Upper lobe of left lung (tissue), 6 donors: ENCODE measurements at regions not wholly inside any gene's neighbourhood (a gene's known extent, or its start where the extent isn't known, plus 50 kb on each side); places are given as distances from the start of the nearest gene placed in this dataset.

Experiments used
- ATAC-seq, 2 donors: fragments of 200-7000 bp; cut with Tn5 transposase; one replicate each; pipeline ENCODE4 v1.9.1; 2022; ENCODE audit warnings: mild to moderate bottlenecking in 2 of 2, moderate library complexity in 2 of 2; ENCODE audit not compliant: low FRiP score in 2 of 2
- DNase-seq, 2 donors: peaks; one replicate each; pipeline ENCODE4 v3.0.0-alpha.2; 2019 to 2020
- H3K27ac ChIP-seq, 4 donors: fragments of 200-600 bp; sonication (generic); one replicate each; pipeline ENCODE4 v1.5.1; 2016 to 2019
- H3K27me3 ChIP-seq, 4 donors: fragments of 200-600 bp; sonication (generic); one replicate each; pipeline ENCODE4 v1.5.1; 2017 to 2019
- H3K36me3 ChIP-seq, 4 donors: fragments of 200-600 bp; sonication (generic); one replicate each; pipeline ENCODE4 v1.5.1; 2016 to 2019
- H3K4me1 ChIP-seq, 4 donors: fragments of 200-600 bp; sonication (generic); one replicate each; pipeline ENCODE4 v1.5.1; 2018 to 2019
- H3K4me3 ChIP-seq, 4 donors: fragments of 200-600 bp; sonication (generic); one replicate each; pipeline ENCODE4 v1.5.1; 2017 to 2019; ENCODE audit warnings: mild to moderate bottlenecking in 2 of 4, moderate library complexity in 1 of 4
- H3K9me3 ChIP-seq, 4 donors: fragments of 200-600 bp; sonication (generic); one replicate each; pipeline ENCODE4 v1.5.1; 2018 to 2019
- EP300 ChIP-seq, 4 donors: sonication (generic); formaldehyde crosslinking; IDR thresholded peaks; one replicate each; pipeline ENCODE4 v1.5.1; 2017; ENCODE audit warnings: antibody characterized with exemption in 4 of 4, control low read depth in 2 of 4
- POLR2A ChIP-seq, 4 donors: fragments of 450-650 bp; IDR thresholded peaks; one replicate each; pipeline ENCODE4 v1.5.1; 2016 to 2017; ENCODE audit warnings: antibody characterized with exemption in 4 of 4, mild to moderate bottlenecking in 2 of 4
- POLR2AphosphoS5 ChIP-seq, 2 donors: sonication (generic); formaldehyde crosslinking; IDR thresholded peaks; one replicate each; pipeline ENCODE4 v1.5.1; 2017; ENCODE audit warnings: antibody characterized with exemption in 2 of 2
- WGBS, 2 donors: methylation state at CpG; one replicate each; pipeline ENCODE4 v1.1.5; 2017 to 2018; 5-methylcytosine and 5-hydroxymethylcytosine counted together
- TF ChIP-seq, protein P1 (sequence below), 6 experiments: fragments of 450-650 bp in 4 of 6; fragments of 200-600 bp in 2 of 6; sonication (generic) in 2 of 6; IDR thresholded peaks; one replicate each; pipeline ENCODE4 v1.5.1; 2016 to 2019; ENCODE audit warnings: antibody characterized with exemption in 6 of 6
- donor health status: DM: no; HTN: no; CAD: no; lungs with moderate emphysema.
- donor health status: DM: no; HTN: yes; CAD: no; lungs with severe emphysema.

DNA sequence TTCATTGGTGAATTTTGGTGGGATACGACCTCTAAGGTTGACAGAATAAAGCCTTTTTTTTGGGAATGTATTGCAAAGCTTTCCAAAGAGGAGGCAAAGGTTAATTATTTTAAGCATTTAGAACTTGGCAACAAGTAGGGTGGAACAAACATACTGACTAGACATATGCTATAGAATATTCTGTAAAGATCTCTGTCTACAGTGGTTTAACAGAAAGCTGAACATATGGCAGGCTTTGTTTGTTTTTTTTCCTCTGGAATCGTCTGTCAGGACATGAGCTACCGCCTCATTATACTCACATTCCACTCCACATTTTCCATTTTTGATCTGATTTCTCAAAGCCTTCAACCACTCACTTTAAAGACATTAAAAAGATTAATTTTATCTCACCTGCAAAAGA, 153.4 kb upstream of the PELI2 start:
- TF ChIP-seq EP300 (IDR thresholded peaks at IDR 0.05) (no peak), POLR2A (IDR thresholded peaks at IDR 0.05) (no peak), POLR2AphosphoS5 (IDR thresholded peaks at IDR 0.05) (no peak)
- TF ChIP-seq, protein P1, sequence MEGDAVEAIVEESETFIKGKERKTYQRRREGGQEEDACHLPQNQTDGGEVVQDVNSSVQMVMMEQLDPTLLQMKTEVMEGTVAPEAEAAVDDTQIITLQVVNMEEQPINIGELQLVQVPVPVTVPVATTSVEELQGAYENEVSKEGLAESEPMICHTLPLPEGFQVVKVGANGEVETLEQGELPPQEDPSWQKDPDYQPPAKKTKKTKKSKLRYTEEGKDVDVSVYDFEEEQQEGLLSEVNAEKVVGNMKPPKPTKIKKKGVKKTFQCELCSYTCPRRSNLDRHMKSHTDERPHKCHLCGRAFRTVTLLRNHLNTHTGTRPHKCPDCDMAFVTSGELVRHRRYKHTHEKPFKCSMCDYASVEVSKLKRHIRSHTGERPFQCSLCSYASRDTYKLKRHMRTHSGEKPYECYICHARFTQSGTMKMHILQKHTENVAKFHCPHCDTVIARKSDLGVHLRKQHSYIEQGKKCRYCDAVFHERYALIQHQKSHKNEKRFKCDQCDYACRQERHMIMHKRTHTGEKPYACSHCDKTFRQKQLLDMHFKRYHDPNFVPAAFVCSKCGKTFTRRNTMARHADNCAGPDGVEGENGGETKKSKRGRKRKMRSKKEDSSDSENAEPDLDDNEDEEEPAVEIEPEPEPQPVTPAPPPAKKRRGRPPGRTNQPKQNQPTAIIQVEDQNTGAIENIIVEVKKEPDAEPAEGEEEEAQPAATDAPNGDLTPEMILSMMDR (IDR thresholded peaks at IDR 0.05): no peak
- H3K4me3 ChIP-seq: no peak overlapping the region
- no peak overlapping the region for H3K27ac ChIP-seq
- H3K4me1 ChIP-seq: no peaks in the 10 kb centered on the region
- no peaks in the 10 kb centered on the region for H3K27me3 ChIP-seq
- 68 to 72% methylated on average over 3 of the region's 3 CpGs for WGBS, 2 donors
- H3K9me3 ChIP-seq: no peaks in the 10 kb centered on the region
- DNase-seq (no peak), ATAC-seq (no peak)
- no peaks in the 10 kb centered on the region for H3K36me3 ChIP-seq

DNA sequence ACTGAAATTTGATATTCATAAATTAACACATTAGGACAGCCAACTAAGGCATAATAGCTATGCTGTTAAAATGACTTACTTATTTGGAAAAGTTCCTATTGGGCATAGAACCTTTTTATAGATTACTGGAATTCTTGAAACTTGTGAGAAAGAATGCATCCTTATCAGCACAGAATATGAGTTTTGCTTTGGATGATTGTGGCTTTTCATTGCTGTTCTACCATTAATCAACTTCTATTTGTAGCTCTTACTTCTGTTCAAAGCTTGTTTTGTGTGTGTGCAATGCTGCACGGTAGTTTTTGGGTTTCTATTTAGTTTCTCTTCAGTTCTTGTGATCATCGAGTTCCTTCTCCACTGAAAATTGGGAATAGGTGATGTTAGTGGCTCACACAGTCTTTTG, 152.4 kb upstream of the PELI2 start:
- no peaks in the 10 kb centered on the region for H3K4me1 ChIP-seq
- DNase-seq (no peak), ATAC-seq (no peak)
- no peaks in the 10 kb centered on the region for H3K36me3 ChIP-seq
- H3K4me3 ChIP-seq: no peak overlapping the region
- TF ChIP-seq, protein P1 (IDR thresholded peaks at IDR 0.05): no peak
- no peak for TF ChIP-seq POLR2AphosphoS5 (IDR thresholded peaks at IDR 0.05)
- no peak for TF ChIP-seq POLR2A (IDR thresholded peaks at IDR 0.05)
- TF ChIP-seq EP300 (IDR thresholded peaks at IDR 0.05): no peak
- no peak overlapping the region for H3K27ac ChIP-seq
- no peaks in the 10 kb centered on the region for H3K9me3 ChIP-seq
- H3K27me3 ChIP-seq: no peaks in the 10 kb centered on the region
- WGBS, 2 donors: 68 to 75% methylated on average over 2 of the region's 2 CpGs

DNA sequence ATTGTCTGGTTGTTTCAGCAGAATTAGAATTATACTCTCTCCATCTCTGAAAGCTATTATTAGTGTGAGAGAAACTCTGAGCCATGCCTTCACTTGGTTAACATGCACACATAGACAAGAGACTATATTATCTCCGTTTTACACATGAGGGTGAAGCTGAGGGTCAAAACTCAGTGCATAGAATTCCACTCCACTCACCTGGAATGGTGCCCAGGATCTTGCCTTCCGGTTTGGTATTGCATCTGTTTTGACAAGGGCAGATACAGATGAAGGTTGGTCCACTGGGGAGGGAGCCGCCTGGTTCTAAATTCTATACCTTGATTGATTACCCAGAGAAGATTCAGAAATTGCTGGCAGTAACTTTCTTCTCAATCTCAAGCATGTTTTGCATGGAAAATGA, 149.5 kb upstream of the PELI2 start:
- no peaks in the 10 kb centered on the region for H3K9me3 ChIP-seq
- no peaks in the 10 kb centered on the region for H3K27me3 ChIP-seq
- 38 to 50% methylated on average over 3 of the region's 3 CpGs for WGBS, 2 donors
- no peak for TF ChIP-seq POLR2A (IDR thresholded peaks at IDR 0.05)
- TF ChIP-seq EP300 (IDR thresholded peaks at IDR 0.05): no peak
- TF ChIP-seq POLR2AphosphoS5 (IDR thresholded peaks at IDR 0.05): no peak
- TF ChIP-seq, protein P1 (IDR thresholded peaks at IDR 0.05): no peak
- no peak overlapping the region for H3K27ac ChIP-seq
- DNase-seq (no peak), ATAC-seq (no peak)
- no peaks in the 10 kb centered on the region for H3K4me1 ChIP-seq
- no peak overlapping the region for H3K4me3 ChIP-seq
- H3K36me3 ChIP-seq: no peaks in the 10 kb centered on the region

DNA sequence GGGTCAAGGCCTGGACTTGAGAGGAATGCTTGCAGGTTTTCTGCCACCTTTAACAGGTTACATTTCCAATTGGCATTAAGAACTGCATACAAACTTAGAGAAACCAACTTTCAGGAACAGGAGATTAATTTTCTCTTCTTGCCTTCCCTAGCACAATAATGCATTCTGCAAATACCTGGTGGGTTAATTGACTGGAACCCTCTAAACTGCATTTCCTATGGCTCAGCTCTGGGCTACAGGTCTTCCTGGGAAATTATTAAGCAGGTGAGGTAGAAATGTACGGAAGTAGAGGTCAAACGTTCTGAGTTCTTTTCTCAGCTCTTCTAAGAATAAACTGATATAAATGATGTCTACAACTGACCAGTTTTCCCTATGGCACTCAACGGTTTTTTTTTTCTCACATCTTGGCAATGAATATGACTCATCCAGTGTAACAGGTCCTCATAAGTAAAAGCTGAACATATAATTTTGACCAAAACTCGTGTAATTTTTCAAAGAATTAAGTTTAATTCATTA, 144.9 kb upstream of the PELI2 start:
- no peak overlapping the region for H3K27ac ChIP-seq
- DNase-seq (no peak), ATAC-seq (no peak)
- WGBS, 2 donors: 87 to 90% methylated on average over 4 of the region's 4 CpGs
- H3K9me3 ChIP-seq: no peaks in the 10 kb centered on the region
- no peaks in the 10 kb centered on the region for H3K4me1 ChIP-seq
- H3K27me3 ChIP-seq: no peaks in the 10 kb centered on the region
- H3K36me3 ChIP-seq: no peaks in the 10 kb centered on the region
- no peak for TF ChIP-seq POLR2AphosphoS5 (IDR thresholded peaks at IDR 0.05)
- TF ChIP-seq, protein P1 (IDR thresholded peaks at IDR 0.05): no peak
- no peak overlapping the region for H3K4me3 ChIP-seq

DNA sequence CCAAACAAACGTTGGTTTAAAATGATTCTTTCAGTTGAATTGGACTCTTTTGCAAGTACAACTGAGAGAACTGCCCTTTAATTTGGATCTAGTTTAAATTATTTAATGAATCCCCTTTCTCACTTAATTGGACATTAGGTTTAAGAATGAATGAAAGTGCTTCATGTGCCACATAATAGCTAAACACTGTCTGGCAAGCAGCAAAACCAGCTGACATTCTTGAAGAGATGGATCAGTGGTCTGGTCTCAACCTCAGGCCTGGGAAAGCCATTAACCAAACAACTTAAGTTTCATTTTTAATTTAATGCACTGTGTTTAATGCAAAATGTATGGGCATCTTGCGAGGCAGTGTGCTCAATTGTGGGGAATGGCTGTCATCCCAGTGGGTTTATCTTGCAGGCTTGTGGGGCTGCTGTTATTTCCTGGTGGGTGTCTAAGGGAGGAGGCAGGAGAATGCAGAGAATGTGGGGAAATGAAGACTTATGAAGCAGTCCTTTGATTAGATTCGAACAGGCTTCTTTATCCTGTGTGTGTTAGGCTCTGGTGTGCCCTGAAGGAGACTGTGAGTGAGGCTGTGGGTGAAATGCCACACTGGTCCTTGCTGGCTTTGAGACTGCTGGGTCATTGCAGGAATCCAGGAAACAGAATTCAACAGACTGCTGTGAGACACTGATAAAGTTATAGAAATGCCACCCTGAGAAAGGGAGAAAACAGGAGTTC, 144.1 kb upstream of the PELI2 start:
- H3K4me1 ChIP-seq: no peaks in the 10 kb centered on the region
- DNase-seq (no peak), ATAC-seq (no peak)
- no peaks in the 10 kb centered on the region for H3K27me3 ChIP-seq
- no peaks in the 10 kb centered on the region for H3K9me3 ChIP-seq
- H3K4me3 ChIP-seq: no peak overlapping the region
- H3K36me3 ChIP-seq: no peaks in the 10 kb centered on the region
- no peak for TF ChIP-seq POLR2A (IDR thresholded peaks at IDR 0.05)
- no peak overlapping the region for H3K27ac ChIP-seq
- 79 to 82% methylated on average over 3 of the region's 3 CpGs for WGBS, 2 donors
